Hematopoietic multipotent progenitor cell treated with erythropoietin and hydrocortisone succinate and interleukin-3 and kit ligand, for 4 days (in vitro differentiated cells): ENCODE measurements at regions not wholly inside any gene's neighbourhood (a gene's known extent, or its start where the extent isn't known, plus 50 kb on each side); places are given as distances from the start of the nearest gene placed in this dataset.
"Not testable (repeated sequence)": the region's sequence is repeated elsewhere in the genome, so short reads cannot be mapped to it uniquely, and the experiment has no call there.

Source experiments
- DNase-seq: peaks from one replicate; pipeline ENCODE4 v3.0.0-alpha.2; 2015

DNA sequence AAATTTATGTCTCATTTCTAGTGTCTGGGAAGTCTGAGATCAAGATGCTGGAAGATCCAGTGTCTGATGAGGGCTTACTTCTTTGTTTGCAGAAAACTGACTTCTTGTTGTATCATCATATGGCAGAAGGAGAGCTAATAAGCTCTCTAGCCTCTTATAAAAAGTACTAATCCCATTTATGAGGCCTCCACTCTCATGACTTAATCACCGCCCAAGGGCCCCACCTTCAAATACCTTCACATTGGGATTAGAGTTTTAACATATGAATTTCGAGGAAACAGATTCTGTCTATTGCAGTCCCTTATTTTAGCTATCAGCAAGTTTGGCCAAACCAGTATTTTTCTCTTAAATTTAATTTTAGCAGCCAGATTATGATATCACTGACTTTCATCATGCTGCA is 150.2 kb upstream of the TMPRSS15 start:
- DNase-seq, result no peak

- DNase-seq, result not testable (repeated sequence)
These were observed 164.2 kb upstream of the TMPRSS15 start for GRCh38 chr21:18567770-18568169.

GRCh38 chr21:18588001-18588662 is 184.5 kb upstream of the TMPRSS15 start:
- DNase-seq, result no peak

DNA sequence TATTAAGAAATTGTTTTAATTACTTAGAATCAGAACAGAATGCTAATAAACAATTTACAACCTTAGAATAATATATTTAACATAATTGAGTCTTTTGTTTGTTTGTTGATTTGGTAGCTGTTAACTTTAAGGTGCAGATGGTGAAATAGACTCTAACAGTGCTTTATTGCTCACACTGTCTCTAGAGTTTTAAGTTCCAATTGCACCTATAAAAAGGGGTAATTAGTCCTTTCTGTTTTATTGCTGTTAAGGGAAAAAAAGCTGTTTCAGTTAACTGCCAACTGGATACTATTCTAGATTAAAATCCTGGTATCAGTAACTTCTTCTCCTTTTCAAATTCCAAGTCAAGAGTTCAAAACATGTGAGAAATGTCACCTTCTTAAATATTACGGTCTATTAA is 197.6 kb upstream of the TMPRSS15 start:
- no peak for DNase-seq

DNA sequence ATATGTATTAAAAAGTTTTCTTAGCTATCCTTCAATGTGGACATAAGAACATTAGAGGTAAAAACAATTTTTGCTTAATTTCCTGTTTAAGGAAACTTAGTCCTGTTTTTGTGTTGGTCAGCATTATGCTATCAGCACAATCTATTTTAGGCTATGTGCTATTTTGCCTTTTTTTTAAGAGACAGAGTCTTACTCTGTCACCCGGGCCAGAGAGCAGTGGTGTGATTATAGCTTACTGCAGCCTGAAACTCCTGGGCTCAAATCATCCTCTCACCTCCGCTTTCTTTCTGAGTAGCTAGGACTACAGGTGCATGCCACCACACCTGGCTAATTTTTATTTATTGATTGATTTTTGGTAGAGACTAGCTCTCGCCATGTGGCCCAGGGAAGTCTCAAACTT is 199.1 kb upstream of the TMPRSS15 start:
- no peak for DNase-seq

DNA sequence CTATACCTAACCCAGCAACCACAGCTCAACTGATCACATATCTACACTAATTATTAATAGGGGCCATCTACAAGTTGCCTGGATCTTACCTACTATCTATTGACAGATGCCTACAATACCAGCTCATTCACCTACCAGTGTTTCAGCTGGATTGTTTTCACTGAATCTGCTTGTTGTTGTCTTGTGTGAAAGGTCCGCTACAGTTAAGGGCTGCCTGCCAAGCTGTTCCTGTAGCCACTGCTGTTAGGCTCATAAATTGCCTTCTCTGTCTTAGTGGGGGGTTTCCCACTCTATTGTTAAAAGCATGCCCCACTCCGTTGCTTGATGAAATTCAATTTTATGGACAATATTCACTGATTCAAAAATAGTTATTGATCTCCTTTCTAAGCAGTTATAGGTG is 199.7 kb upstream of the TMPRSS15 start:
- no peak for DNase-seq

GRCh38 chr21:18603980-18604379 is 200.4 kb upstream of the TMPRSS15 start:
- DNase-seq, result no peak

DNA sequence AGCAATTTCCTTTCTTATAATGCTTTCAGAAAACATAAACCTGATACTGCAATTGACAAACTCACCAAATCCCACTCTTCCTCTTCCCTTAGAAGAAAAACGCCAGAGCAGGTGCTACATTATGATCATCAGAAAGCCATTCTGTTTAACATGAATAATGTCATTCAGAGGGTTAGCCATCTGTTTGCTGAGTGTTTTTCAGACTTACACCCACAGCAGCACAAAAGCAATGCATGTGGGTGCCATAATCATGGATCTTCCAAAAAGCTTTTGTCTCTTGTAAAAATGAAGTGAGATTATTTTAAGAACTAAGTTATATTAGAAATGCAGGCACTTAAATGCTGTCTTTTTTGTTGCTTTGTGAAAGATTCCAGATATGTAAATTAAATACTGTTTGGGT is 204.6 kb upstream of the TMPRSS15 start:
- no peak for DNase-seq

- DNase-seq, result no peak
These were observed 210.7 kb upstream of the TMPRSS15 start for GRCh38 chr21:18614303-18614702.

DNA sequence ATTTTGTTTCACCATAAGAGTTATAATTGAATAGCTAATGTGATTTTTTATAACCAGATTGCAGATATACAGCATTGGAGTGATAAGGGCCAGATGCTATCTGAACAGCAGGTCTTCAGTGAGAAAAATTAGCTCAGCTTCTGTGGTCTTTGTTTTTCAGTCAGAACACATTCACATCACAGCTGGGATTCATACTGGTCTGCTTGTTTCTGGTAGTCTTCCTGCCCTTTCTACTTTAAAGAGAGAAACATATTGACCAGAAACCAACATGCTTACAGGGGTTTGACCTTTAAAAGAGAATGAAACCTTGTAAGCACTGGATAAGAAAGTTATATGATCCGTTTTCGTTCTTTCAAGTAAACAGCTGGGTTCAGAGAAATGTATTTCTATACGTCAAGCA is 213.7 kb upstream of the TMPRSS15 start:
- no peak for DNase-seq

DNA sequence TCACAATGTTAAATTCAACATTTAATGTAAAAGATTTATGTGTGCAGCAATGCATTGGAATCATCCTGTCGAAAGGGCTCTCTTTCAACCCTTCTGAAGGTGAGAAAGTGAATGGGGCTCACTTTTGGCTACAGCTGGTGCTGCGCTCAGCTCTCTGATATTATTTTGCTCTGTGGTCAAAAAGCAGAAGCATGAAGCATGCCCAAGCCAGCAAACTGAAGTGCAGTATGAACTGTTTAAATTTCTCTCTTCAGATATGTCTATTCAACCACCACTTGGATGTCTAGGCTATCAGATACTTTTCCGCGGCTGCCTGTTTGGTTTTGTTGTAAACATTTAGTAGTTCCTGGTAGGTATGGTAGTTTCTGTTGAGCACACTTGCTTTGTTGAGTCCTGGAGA is 216.9 kb upstream of the TMPRSS15 start:
- DNase-seq, result no peak

GRCh38 chr21:18622383-18622782 is 218.8 kb upstream of the TMPRSS15 start:
- no peak for DNase-seq

- no peak for DNase-seq
These were observed 226.9 kb upstream of the TMPRSS15 start for GRCh38 chr21:18630446-18630845.

GRCh38 chr21:18636897-18637296 is 233.3 kb upstream of the TMPRSS15 start:
- DNase-seq, result no peak

- peak; percentile 4 for DNase-seq
These were observed 242.5 kb upstream of the TMPRSS15 start for GRCh38 chr21:18646116-18646515.

GRCh38 chr21:18655931-18656330 is 252.3 kb upstream of the TMPRSS15 start:
- no peak for DNase-seq

DNA sequence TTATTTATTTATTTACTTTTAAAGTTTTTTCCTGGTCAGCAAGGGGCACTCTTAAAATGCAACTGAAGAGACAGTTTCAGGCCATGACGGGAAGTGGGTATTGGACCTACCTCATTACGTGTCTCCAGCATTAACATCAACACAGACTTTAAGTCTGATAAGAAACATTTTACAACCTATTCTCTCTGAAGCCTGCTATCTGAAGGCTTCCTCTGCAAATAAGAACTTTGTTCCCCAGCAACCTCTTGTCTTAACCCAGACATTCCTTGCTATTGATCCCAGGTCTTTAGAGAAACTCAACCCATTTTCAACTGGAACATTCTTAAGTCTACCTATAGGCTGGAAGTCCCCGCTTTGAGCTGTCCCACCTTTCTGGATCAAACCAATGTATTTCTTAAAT is 258.3 kb upstream of the TMPRSS15 start:
- no peak for DNase-seq

GRCh38 chr21:18663663-18664062 is 260.1 kb upstream of the TMPRSS15 start:
- DNase-seq, result no peak

- DNase-seq, result no peak
These were observed 263.1 kb upstream of the TMPRSS15 start for GRCh38 chr21:18666725-18667124.

- no peak for DNase-seq
These were observed 270.2 kb upstream of the TMPRSS15 start for GRCh38 chr21:18673789-18674188.

GRCh38 chr21:18677632-18678031 is 274.0 kb upstream of the TMPRSS15 start:
- DNase-seq, result no peak

DNA sequence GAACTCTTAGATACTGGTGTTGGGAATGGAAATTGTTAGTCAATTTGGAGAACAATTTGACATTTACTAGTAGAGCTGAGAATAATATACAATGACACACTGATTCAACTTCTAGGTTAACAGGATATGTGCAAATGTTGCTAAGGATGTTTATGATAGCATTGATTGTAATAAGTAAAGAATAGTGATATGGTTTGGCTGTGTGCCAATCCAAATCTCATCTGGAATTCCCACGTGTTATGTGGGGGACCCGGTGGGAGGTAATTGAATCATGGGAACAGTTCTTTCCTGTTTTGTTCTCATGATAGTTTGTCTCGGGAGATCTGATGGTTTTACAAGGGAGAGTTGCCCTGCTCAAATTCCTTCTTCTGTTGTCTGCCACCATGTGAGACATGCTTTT is 302.4 kb upstream of the TMPRSS15 start:
- DNase-seq, result no peak

GRCh38 chr21:18711662-18712061 is 308.1 kb upstream of the TMPRSS15 start:
- no peak for DNase-seq

GRCh38 chr21:18715606-18716005 is 312.0 kb upstream of the TMPRSS15 start:
- DNase-seq, result no peak

GRCh38 chr21:18716578-18717138 is 313.1 kb upstream of the TMPRSS15 start:
- DNase-seq, result no peak
